SK-N-SH (cell line): ENCODE measurements at regions not wholly inside any gene's neighbourhood (a gene's known extent, or its start where the extent isn't known, plus 50 kb on each side); places are given as distances from the start of the nearest gene placed in this dataset.

Source experiments
- EP300 ChIP-seq, 2 experiments: IDR thresholded peaks; 2 replicates each; pipeline versions ENCODE4 v1.4.0 to v1.6.1; 2012; ENCODE audit warnings: borderline replicate concordance in 1 of 2, low read depth in 1 of 2, low read length in 1 of 2
- EZH2phosphoT487 ChIP-seq: fragments of 200-600 bp; sonication (generic); IDR thresholded peaks from 2 replicates; pipeline ENCODE4 v1.6.1; 2017; ENCODE audit warnings: low read depth, mixed run types, mild to moderate bottlenecking, antibody characterized with exemption, moderate library complexity, borderline replicate concordance
- JUND ChIP-seq: IDR thresholded peaks from 2 replicates; pipeline ENCODE4 v1.4.0; 2012
- MAX ChIP-seq: IDR thresholded peaks from 2 replicates; pipeline ENCODE4 v1.4.0; 2012; ENCODE audit warnings: low read depth
- NFIC ChIP-seq: IDR thresholded peaks from 2 replicates; pipeline ENCODE4 v1.4.0; 2012; ENCODE audit warnings: borderline replicate concordance
- PBX3 ChIP-seq: IDR thresholded peaks from 2 replicates; pipeline ENCODE4; 2012
- POLR2AphosphoS5 ChIP-seq: IDR thresholded peaks from 2 replicates; pipeline ENCODE4 v1.6.1; 2012; ENCODE audit warnings: low read depth, low read length
- RCOR1 ChIP-seq: fragments of 150-350 bp; IDR thresholded peaks from 2 replicates; pipeline ENCODE4 v1.6.1; 2017; ENCODE audit warnings: antibody characterized with exemption, low read length
- RFX5 ChIP-seq: IDR thresholded peaks from 2 replicates; pipeline ENCODE4 v1.6.1; 2012; ENCODE audit warnings: mild to moderate bottlenecking, improper control_type of control experiment, low read length
- SIN3A ChIP-seq: IDR thresholded peaks from 2 replicates; pipeline ENCODE4 v1.6.1; 2012; ENCODE audit warnings: low read depth, mild to moderate bottlenecking, low read length, moderate library complexity, borderline replicate concordance
- TAF1 ChIP-seq: IDR thresholded peaks from 2 replicates; pipeline ENCODE4 v1.6.1; 2012; ENCODE audit warnings: low read depth, mild to moderate bottlenecking, low read length, moderate library complexity, borderline replicate concordance
- USF2 ChIP-seq: fragments of 150-350 bp; IDR thresholded peaks from 2 replicates; pipeline ENCODE4 v1.6.1; 2017; ENCODE audit warnings: antibody characterized with exemption, low read length, low read depth, borderline replicate concordance
- YY1 ChIP-seq: IDR thresholded peaks from 2 replicates; pipeline ENCODE4 v1.4.0; 2012; ENCODE audit warnings: low read depth, mild to moderate bottlenecking
- TF ChIP-seq, protein P1 (sequence below): fragments of 200-600 bp; sonication (generic); IDR thresholded peaks from 2 replicates; pipeline ENCODE4 v1.6.1; 2017; ENCODE audit warnings: antibody characterized with exemption, mild to moderate bottlenecking, moderate library complexity

DNA sequence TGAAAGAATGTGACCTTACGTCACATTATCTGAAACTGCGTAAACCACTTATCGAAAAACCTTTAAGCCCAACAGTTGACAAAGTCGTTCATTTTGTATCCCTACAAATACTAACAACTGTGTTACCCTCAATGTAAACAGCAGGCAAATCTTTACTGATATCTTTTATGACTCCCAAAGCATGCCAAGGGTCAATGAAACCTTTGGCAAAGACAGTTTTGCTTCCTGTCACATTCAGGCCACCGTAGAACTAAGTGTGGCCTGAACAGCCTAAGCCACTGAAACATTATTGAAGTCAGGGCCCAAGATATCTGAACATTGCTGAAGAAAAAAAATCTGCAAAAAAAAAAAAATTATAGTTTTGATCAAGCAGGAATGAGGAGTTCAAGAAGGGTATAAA, 77.3 kb downstream of the FAM124B start:
- TF ChIP-seq USF2 (no peak), SIN3A (no peak), POLR2AphosphoS5 (no peak), TAF1 (no peak), JUND (no peak), EZH2phosphoT487 (no peak), RFX5 (no peak), PBX3 (no peak), YY1 (no peak), EP300 (IDR thresholded peaks at IDR 0.05; ENCODE audit: borderline replicate concordance in 1 of 2, low read depth in 1 of 2, low read length in 1 of 2) (no peak), MAX (no peak), RCOR1 (no peak), NFIC (no peak)
- TF ChIP-seq, protein P1, sequence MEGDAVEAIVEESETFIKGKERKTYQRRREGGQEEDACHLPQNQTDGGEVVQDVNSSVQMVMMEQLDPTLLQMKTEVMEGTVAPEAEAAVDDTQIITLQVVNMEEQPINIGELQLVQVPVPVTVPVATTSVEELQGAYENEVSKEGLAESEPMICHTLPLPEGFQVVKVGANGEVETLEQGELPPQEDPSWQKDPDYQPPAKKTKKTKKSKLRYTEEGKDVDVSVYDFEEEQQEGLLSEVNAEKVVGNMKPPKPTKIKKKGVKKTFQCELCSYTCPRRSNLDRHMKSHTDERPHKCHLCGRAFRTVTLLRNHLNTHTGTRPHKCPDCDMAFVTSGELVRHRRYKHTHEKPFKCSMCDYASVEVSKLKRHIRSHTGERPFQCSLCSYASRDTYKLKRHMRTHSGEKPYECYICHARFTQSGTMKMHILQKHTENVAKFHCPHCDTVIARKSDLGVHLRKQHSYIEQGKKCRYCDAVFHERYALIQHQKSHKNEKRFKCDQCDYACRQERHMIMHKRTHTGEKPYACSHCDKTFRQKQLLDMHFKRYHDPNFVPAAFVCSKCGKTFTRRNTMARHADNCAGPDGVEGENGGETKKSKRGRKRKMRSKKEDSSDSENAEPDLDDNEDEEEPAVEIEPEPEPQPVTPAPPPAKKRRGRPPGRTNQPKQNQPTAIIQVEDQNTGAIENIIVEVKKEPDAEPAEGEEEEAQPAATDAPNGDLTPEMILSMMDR: no peak
